VCaP (cell line): ENCODE measurements at regions not wholly inside any gene's neighbourhood (a gene's known extent, or its start where the extent isn't known, plus 50 kb on each side); places are given as distances from the start of the nearest gene placed in this dataset.

Experiments
- H3K27ac ChIP-seq: fragments of 450-650 bp; 2 replicates; pipeline ENCODE4 v1.5.1; 2017
- CTCF ChIP-seq: fragments of 450-650 bp; conservative IDR thresholded peaks from 2 replicates; pipeline ENCODE4 v1.5.1; 2017; ENCODE audit warnings: mild to moderate bottlenecking, moderate library complexity

GRCh38 chr12:132416121-132416673 lies 73.8 kb upstream of the FBRSL1 start:
- H3K27ac ChIP-seq = no peak overlapping the region
- no peak for TF ChIP-seq CTCF

GRCh38 chr12:132415327-132416120 lies 74.4 kb upstream of the FBRSL1 start:
- no peak for TF ChIP-seq CTCF
- peak overlapping the region; percentile 39; the same call in 1 of the 2 replicates for H3K27ac ChIP-seq

- H3K27ac ChIP-seq = peak overlapping the region; percentile 39; the same call in 1 of the 2 replicates
- peak; percentile 97 for TF ChIP-seq CTCF
Observed at GRCh38 chr12:132414634-132415326, 75.2 kb upstream of the FBRSL1 start.

GRCh38 chr12:132413931-132414588 lies 75.9 kb upstream of the FBRSL1 start:
- TF ChIP-seq CTCF = peak; percentile 97
- H3K27ac ChIP-seq = no peak overlapping the region

- H3K27ac ChIP-seq = no peak overlapping the region
- TF ChIP-seq CTCF = no peak
Observed at GRCh38 chr12:132411457-132411856, 78.5 kb upstream of the FBRSL1 start.

- H3K27ac ChIP-seq = no peak overlapping the region
- no peak for TF ChIP-seq CTCF
Observed at GRCh38 chr12:132410849-132411248, 79.1 kb upstream of the FBRSL1 start.

- no peak overlapping the region for H3K27ac ChIP-seq
- no peak for TF ChIP-seq CTCF
Observed at GRCh38 chr12:132410296-132410625, 79.7 kb upstream of the FBRSL1 start.
